ENCODE measurements at regions not wholly inside any gene's neighbourhood (a gene's known extent, or its start where the extent isn't known, plus 50 kb on each side); places are given as distances from the start of the nearest gene placed in this dataset.

- TF ChIP-seq SIN3A (IDR thresholded peaks at IDR 0.05; ENCODE audit: borderline replicate concordance, low read depth, low read length) (no peak), REST (IDR thresholded peaks at IDR 0.05; ENCODE audit: low read depth, low read length) (no peak), CTCF (IDR thresholded peaks at IDR 0.05) (no peak), YY1 (IDR thresholded peaks at IDR 0.05; ENCODE audit: low read depth) (no peak), EZH2phosphoT487 (IDR thresholded peaks at IDR 0.05; ENCODE audit: borderline replicate concordance, low read depth) (no peak), MAX (IDR thresholded peaks at IDR 0.05; ENCODE audit: low read depth) (no peak)
Measured at GRCh38 chr12:67920413-67920812, 68.8 kb upstream of the IFNG-AS1 start.

Data from SK-N-SH (cell line).